HG03064 (cell line): ENCODE measurements at regions not wholly inside any gene's neighbourhood (a gene's known extent, or its start where the extent isn't known, plus 50 kb on each side); places are given as distances from the start of the nearest gene placed in this dataset.
"Not testable (repeated sequence)": the region's sequence is repeated elsewhere in the genome, so short reads cannot be mapped to it uniquely, and the experiment has no call there.

ENCODE experiments used
- ATAC-seq: cut with Tn5 transposase; IDR thresholded peaks from one replicate; pipeline ENCODE4 v1.9.1; 2021; ENCODE audit warnings: low read depth; ENCODE audit not compliant: unreplicated experiment

DNA sequence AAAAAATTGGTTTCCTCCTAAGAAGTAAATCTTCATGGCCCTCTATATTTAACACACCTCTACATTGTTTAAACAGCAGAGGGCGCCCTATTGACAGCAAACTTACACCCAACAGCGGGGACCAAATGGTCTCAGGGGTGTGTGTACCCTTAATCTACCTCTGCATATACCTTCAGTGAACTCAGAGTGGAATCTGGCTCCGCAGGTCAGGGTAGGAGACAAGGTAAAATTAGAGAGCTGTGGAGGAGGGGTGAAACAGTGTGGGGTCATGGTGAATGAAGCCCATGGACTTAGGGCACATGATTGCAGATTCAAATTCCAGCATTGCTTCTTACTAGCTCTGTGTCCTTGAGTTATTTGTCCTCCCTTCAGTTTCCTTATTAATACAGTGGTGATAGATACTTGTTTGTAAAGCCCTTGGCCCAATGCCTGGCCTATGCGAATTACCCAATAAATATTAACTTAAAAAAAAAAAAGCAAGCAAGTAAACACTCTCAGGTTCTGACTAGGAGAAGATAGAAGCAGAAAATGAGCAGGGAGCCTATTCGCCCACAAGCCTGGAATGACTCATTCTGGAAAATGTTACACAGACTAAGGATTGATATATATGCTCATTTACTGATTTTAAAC lies 122.9 kb downstream of the CAVIN4 start:
- no peak for ATAC-seq

DNA sequence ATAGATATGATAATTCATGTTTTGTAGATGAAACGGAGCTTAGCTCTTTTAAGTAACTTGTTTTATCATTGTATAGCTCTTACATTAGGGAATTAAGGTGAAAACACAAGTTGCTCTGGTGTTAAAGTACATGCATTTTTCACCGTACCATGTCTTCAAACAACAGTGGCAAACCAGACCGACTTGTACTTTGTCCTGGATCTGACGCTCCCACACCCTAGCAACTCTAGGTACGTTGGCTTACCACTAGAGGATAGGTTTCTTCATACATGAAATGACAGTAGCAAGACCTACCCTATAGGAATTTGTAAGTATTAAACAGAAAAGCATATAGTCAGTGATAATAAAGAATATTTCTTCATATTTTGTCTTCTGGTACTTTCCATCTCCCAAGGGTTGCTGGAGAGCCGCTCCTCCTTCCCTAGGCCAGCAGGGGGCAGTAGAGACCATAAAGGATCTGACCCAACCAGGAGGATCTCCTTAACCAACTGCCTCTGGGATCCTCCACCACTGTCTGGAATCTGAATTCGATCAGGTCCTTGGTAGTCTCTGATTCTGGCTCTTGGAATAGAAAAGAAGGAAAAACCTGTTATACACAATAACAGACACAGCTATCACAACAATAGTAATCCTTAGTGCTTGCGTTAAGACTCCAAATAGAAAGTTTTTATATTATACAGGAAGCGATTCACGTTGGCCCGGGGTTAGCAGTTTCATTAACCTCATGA lies 136.7 kb downstream of the CAVIN4 start:
- ATAC-seq = peak; percentile 75

DNA sequence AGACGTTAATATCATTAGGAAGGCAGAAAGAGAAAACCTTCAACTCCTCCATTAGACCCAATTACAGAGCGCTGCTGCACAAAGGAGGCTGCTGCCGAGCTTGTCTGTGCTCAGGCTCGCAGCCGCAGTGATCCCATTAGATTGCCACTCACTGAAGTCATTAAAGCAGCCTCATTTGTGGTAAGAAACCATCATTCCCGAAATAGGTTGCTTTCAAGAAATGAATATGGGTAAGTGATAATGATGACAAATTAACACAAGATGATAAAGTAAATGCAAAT lies 137.2 kb downstream of the CAVIN4 start:
- no peak for ATAC-seq

DNA sequence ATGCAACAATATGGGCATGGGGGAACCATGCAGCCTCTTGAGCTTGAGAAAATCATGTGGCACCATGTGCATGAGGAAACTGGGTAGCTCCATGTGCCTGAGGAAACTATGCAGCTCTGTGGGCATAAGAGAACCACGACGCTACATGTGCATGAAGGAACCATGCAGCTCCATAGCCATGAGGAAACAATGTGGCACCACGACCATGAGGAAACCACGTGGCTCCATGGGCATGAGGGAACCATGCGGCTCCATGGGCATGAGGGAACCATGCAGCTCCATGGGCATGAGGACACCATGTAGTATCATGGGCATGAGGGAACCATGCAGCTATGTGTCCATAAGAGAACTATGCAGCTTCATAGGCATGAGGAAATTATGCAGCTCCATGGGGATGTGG lies 140.8 kb downstream of the CAVIN4 start:
- ATAC-seq = no peak

DNA sequence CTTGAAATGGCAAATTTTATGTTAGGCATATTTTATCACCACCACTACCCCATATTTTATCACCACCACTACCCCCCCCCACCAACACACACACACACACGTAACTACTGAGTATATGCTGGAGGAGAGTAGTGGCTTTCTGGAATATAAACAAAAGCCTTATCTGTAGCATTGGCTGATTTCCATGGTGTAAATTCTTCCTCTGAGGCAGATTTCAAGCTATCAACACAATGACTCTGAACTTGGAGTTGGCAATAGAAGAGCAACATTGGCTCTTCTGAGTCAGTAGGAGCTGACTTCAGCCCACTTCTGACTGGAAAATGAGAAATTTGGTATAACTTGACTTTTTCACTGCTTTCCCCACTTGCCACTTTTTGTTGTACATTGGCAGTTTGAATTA lies 143.0 kb downstream of the CAVIN4 start:
- ATAC-seq = no peak

DNA sequence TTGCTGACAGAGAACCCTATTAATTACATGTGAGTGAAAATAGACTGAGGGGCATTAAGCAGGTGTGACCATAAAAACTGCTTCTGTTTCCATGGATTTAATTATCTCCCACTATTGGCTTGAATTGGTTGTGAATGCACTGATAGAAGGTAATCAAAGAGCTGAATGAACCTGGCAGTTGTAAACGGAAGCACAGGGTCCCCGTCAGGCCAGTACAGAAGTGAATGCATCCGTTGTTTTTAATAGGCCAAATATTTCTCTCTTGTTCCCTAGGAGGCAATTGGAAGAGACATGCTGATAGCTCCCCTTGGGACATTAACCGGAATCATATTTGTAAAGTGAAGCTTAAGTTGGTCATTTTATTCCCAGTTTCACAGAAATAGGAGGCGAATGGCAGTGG lies 147.0 kb downstream of the CAVIN4 start:
- no peak for ATAC-seq

DNA sequence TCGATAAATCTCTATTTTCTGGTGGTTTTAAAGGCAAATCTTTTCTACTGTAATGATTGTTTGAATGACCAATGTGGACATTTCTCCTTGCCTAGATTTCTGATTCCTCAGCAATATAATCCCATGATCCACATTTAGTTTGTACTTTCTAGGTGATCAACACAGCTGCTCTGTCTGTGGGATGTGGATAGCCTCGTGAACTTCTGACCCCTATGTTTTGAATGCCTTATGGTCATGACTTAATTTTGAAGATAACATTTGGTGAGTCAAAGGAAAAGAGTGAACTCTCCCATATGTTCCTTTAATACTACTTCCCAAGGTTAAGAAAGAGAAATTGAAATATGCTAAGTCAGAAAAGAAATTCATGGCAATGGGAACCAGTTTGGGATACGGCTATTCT lies 147.5 kb downstream of the CAVIN4 start:
- no peak for ATAC-seq

DNA sequence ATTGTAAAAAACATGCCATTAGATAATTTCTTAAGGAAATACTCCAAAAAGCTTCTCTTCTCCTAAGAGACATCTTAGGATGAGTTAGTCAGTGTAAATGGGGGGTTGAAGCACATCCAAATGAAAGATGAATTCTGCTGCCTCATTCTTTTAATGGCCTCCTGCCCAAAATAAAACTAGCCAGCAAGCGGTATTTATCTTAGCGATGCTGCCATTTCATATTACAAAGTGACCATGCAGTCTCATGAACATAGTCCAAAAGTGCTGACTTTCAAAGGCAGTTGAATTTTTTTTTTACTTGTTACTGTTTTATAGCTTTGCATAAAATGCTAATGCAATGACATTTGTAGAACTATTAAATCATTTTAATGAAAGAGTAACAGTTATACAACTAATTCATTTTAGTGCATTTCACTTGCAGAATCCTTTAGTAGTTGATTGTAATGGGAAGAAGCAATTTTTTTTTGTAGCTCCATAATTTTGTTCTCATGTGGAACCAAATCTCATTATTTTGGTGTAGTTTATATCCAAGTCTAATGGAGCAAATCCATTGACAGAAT lies 151.5 kb downstream of the CAVIN4 start:
- no peak for ATAC-seq

DNA sequence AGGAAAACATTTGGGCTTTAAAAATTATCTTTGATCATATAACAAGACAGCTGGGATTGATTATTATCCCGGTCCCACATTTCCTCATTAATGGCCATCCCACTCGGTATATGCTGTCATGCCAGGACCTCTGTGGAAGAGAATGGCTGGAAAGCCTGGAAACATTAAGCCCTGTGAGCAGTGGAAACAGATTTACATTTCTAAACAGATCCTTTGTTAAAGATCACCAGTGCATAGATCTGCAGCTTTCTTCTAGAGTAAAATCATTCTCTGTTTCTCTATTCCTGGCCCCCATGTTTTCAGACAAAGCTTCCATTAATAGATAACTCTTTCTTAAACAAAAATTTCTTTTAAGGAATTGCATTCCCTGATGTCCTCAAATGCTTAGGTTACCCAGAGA lies 152.2 kb downstream of the CAVIN4 start:
- no peak for ATAC-seq

DNA sequence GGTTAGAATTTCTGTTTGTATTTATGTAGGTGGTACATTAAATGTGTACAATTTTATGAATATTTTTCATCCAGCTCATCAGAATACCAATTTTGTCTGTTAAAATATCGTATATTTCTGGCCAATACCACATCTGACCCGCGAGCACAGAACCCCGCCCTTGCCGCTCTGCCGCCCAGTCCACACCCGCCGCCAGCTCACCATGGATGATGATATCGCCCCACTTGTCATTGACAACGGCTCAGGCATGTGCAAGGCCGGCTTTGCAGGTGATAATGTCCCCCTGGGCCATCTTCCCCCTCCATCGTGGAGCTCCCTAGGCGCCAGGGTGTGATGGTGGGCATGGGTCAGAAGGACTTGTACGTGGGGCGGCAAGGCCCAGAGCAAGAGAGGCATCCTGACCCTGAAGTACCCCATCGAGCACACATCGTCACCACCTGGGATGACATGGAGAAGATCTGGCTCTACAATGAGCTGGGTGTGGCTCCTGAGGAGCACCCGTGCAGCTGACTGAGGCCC lies 153.2 kb downstream of the CAVIN4 start:
- ATAC-seq = no peak

DNA sequence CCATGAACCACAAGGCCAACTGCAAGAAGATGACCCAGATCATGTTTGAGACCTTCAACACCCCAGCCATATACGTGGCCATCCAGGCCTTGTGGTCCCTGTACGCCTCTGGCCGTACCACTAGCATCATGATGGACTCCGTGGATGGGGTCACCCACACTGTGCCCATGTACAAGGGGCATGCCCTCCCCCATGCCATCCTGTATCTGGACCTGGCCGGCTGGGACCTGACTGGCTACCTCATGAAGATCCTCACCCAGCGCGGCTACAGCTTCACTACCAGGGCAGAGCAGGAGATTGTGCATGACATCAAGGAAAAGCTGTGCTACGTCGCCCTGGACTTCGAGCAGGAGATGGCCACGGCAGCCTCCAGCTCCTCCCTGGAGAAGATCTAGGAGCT lies 153.7 kb downstream of the CAVIN4 start:
- ATAC-seq = no peak

DNA sequence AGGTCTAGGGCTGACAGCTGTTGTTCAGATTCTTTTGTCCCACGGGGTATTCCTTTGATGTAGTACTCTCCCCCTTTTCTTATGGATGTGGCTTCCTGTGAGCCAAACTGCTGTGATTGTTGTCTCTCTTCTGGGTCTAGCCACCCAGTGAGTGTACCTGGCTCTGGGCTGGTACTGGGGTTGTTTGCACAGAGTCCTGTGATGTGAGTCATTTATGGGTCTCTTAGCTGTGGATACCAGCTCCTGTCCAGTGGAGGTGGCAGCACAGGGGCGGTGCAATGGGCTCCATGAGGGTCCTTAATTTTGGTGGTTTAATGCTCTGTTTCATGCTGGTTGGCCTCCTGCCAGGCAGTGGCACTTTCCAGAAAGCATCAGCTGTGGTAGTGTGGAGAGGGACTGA lies 161.3 kb downstream of the CAVIN4 start:
- ATAC-seq = no peak

DNA sequence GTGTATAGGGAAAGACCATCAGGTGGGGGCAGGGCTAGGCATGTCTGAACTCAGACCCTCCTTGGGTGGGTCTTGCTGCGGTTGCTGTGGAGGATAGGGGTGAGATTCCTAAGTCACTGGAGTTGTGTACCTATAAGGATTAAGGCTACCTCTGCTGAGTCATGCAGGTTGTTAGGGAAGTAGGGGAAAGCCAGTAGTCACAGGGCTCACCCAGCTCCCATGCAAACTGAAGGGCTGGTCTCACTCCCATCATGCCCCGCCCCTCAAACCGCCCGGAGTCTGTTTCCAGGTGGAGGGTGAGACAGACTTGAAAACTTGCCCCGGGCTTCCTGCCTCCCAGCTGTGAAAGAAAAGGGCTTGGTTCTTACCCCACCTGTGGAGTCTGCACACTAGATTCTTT lies 161.8 kb downstream of the CAVIN4 start:
- no peak for ATAC-seq

DNA sequence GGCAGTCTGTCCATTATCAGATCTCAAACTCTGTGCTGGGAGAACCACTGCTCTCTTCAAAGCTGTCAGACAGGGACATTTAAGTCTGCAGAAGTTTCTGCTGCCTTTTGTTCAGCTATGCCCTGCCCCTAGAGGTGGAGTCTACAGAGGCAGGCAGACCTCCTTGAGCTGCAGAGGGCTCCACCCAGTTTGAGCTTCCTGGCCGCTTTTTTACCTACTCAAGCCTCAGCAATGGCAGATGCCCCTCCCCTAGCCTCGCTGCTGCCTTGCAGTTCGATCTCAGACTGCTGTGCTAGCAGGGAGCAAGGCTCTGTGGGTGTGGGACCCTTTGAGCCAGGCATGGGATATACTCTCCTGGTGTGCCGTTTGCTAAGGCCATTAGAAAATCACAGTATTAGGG lies 171.1 kb downstream of the CAVIN4 start:
- ATAC-seq = not testable (repeated sequence)

DNA sequence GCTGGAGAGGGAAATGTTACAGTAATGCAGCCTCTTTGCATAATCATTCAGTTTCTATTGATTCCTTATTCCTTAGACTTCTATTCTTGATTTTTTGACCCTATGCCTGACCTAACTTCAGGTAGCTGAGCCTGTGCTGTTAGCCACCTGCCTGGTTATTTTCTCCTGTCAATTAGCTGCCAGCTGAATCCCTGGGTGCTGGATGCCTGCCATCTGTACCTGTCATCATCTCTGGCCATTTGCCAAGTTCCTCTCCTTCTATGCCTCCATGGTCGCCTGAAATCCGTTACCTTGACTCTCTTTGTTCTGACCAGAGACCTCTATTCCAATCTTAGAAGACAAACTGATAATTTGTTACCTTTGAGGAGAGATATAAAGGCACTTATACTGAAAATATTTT lies 178.3 kb downstream of the CAVIN4 start:
- no peak for ATAC-seq

DNA sequence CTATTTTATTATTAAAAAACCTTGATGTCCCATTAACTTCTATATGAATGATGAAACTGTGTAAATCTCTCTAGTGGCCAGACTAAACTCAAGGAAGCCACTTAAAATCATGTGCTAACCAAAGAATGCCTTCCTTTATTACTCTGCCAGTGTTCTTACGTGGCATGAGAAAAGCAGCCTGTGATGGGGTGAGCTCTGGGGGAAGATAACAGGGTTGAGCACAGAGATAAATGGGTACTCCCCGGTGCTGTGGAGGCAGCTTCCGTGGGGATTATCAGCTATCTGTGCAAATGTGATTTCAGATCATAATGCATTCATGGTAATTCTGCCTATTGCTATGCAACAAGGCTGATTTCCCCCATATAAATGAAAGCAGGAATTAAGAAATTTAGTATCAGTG lies 181.3 kb downstream of the CAVIN4 start:
- no peak for ATAC-seq

DNA sequence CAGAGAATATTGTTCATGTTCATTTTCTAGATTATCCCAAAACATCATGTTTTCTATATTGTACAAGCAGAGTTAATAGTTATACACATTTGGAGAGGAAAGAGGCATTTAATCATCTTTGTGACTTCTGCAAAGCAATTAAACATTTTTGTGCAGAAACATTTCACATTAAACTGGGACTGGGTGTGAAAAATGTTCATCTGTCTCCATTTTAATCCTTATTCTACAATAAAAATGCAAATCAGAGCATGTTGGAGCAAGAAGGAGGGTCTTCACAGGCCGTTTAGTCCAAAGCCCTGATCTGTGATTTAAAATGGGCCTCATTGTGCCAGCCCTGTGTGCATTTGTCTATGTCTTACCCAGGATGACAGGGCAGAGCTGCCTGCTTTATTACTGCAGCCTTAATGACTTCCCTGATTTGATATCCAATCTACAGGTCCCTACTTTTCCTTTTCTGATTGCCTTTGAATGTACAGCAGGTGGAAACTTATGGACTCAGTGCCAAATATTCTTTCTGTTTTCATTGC lies 183.5 kb downstream of the CAVIN4 start:
- no peak for ATAC-seq

DNA sequence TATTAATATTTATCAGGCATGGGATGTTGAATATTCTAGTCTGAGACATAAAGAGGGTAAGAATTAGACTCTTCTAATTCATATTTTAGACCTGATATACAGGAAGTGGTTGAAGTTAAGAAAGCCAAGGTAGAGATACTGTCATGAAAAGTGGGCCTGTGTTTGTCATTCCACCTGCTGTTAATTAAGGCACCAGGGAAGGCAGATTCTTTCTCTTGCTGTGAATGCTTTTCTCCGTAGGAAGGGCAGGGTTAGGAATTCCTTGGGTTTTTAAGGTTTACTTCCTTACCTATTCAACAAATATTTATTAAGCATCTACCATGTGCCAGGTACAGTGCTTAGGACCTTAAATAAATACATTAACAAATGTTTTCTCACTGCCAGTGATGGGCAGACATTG lies 196.4 kb downstream of the CAVIN4 start:
- ATAC-seq = no peak

DNA sequence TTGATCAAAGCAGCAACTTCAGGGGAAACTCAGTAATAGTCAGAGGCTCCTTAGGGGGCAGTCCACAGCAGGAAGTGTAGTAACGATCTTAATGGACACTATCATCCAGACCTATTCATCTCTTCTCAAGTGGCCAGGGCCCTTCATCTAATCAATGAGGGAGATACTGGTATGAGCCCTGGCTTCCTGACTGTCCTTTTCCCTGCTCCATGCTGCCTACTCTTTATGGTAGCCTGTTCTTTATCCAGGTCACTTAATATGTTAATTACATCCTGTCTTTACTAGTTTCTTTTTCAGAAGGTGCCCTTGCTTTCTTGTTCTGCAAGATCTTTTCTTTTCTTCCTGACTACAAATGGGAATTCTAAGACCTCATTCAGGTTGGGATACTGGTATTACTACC lies 197.1 kb downstream of the CAVIN4 start:
- ATAC-seq = no peak

DNA sequence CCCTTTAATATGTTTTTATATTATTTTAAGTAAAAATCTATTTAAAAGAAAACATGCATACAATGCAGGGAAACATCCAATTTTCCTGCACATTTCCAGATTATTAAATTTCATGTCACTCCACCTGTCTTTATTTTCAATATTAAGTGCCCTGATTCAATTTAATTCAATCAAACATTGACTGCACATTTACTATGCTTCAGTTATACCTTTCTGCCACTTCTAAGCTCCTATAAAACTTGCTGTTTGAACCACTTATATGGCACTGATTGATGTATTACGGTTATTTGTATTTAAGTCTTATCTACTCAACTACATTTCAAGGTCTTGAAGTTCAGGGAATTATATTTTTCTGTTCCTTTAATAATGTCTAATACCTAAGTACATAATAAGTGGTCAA lies 198.0 kb downstream of the CAVIN4 start:
- ATAC-seq = no peak

DNA sequence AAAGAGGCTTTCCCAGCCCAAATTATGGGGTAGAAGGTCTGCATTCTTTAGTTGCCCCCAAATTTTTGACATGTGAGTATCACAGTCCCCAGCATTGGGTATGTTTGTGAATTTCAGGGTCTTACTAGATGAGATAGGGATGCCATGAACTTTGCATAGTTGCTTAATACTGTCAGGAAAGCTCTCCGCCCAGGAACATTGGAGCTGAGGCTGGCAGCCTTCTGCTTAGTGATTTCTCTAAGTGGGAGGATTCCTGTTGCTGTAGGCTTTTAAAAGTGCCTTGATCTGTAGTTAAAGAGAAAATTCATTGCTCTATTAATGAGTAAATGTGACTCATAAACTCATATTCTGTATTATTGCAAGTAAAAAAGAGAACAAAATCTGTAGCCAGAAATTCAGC lies 206.9 kb downstream of the CAVIN4 start:
- ATAC-seq = no peak

DNA sequence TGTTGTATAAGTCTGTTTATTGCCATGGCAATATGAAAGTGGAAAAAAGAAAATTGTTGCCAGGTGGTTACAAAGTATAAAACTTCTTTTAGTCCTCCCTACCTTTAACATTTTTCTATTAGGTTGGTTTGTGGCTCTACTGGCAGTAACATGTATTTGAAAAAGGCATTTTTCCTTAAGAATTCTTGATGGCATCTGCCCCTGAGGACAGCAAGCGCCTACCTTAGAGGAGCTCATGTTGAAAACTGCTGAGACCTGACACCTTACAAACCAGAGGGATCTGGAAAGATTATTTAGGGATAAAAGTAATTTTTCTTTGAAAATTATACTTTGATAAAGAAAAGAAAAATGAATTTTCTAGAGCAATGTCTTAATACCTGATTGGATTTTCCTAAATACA lies 208.1 kb downstream of the CAVIN4 start:
- no peak for ATAC-seq
